HG02798 (cell line): ENCODE measurements at regions not wholly inside any gene's neighbourhood (a gene's known extent, or its start where the extent isn't known, plus 50 kb on each side); places are given as distances from the start of the nearest gene placed in this dataset.

ENCODE experiments used
- ATAC-seq: cut with Tn5 transposase; IDR thresholded peaks from one replicate; pipeline ENCODE4 v1.9.1; 2021; ENCODE audit warnings: mild to moderate bottlenecking; ENCODE audit not compliant: unreplicated experiment, poor library complexity

GRCh38 chr4:42327323-42327722 is 70.0 kb upstream of the SHISA3 start:
- no peak for ATAC-seq

- no peak for ATAC-seq
Measured at GRCh38 chr4:42328978-42329377, 68.3 kb upstream of the SHISA3 start.

GRCh38 chr4:42329421-42329820 is 67.9 kb upstream of the SHISA3 start:
- no peak for ATAC-seq

DNA sequence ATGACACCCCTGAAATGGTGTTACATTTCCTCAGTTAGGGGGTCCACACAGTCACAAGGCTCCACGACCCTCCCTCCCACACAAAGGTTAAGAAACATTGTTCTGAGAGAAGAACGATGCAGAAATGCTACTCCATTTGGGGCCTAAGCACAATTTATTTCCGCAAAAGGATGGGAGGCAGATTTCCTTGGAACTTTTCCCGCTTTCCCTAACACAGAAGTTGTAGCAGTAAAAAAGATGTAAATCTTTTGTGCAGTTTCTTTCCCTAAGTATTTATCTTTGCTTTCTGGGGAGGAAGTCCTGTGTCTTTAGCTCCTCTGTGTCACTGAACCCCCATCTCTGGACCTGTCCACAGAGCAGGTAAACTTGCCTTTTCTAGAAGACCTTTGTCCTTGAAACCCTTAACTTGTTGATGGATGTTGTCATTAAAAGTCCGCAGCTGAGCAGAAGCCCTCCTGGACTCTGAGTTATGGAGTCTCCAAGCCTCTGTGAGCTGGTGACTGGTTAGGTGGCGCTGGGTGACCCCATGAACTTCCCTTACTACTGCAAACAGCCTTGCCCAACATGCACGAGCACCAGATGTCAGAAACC is 67.2 kb upstream of the SHISA3 start:
- no peak for ATAC-seq

- no peak for ATAC-seq
Measured at GRCh38 chr4:42331040-42331439, 66.2 kb upstream of the SHISA3 start.

GRCh38 chr4:42331914-42332368 is 65.3 kb upstream of the SHISA3 start:
- ATAC-seq = peak; percentile 33

GRCh38 chr4:42339935-42340406 is 57.3 kb upstream of the SHISA3 start:
- no peak for ATAC-seq

DNA sequence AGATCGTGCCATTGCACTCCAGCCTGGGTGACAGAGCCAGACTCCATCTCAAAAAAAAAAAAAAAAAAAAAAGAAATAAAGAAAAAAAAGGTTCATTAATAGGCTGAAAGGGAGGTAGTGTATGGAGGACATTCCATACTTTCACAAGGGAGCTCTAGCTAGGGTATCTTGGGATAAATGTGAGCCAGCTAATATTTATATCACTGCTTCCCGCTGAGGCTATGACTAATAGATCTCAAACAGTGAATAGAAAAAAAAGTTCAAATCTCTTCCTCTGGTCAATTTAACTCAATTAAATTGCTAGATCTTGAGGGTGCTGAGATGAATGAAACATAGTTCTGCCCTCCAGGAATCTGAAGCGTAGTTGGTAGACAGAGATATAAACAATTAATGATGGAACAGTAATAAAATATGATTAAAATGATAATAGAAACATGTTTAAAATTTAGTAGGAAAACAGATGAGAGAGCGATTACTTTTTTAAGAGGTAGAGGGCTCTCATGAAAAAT is 55.7 kb upstream of the SHISA3 start:
- ATAC-seq = no peak

GRCh38 chr4:42342459-42342858 is 54.8 kb upstream of the SHISA3 start:
- no peak for ATAC-seq

DNA sequence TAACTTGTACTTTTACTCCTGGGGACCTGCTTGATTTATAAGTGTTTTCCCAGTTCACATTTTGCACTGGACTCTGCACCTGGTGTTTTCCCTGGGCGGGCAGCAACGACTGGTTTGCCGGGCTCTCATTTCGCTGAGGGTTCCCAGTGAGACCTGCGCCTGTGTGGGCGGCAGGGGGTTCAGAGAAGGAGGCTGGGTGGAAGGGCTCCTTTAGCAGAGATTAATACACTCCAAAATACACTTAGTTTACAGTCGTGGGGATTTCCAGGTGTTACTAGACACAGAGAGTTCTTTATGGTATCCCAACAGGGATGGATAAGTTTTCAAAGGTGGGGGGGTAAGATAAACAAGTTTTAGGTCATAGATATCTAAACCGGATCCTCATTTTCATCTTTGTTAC is 53.0 kb upstream of the SHISA3 start:
- ATAC-seq = peak; percentile 60

- no peak for ATAC-seq
Measured at GRCh38 chr4:42344749-42345148, 52.5 kb upstream of the SHISA3 start.

- no peak for ATAC-seq
Measured at GRCh38 chr4:42345962-42346544, 51.2 kb upstream of the SHISA3 start.

DNA sequence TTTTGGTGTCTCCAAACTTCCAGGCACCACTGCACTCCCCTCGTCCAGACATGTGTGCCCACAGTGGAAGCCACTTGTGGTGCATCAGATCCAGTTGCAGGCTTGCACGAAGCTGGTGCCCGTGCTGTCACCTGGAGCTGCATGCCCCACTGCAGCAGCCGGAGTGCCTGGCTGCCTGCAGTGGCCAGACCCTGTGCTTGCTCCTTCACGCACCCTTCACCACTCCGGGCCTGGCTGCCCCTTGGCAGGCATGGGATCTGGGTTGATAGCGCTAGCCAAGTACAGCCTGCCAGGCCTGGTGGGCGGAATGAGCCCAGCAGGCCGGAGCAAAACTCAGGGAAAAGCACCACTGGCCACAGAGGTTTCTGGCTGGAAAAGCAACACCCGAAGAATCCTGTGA is 50.2 kb upstream of the SHISA3 start:
- no peak for ATAC-seq
